OCI-LY3 (cell line): ENCODE measurements at regions not wholly inside any gene's neighbourhood (a gene's known extent, or its start where the extent isn't known, plus 50 kb on each side); places are given as distances from the start of the nearest gene placed in this dataset.

ENCODE experiments used
- H2AFZ ChIP-seq: fragments of 200-600, 300-600 bp; shearing (Covaris generic); 2 replicates; pipeline ENCODE4 v1.6.0; 2014; ENCODE audit warnings: antibody characterized with exemption, low read depth, low read length
- H3K27ac ChIP-seq: fragments of 200-600, 300-600 bp; sonication (generic); 2 replicates; pipeline ENCODE4 v1.5.1; 2014; ENCODE audit warnings: mild to moderate bottlenecking, low read length, moderate library complexity, mixed read lengths
- H3K27me3 ChIP-seq: fragments of 200-600, 300-600 bp; sonication (generic); 2 replicates; pipeline ENCODE4 v1.6.1; 2014; ENCODE audit warnings: low read depth, low read length, mixed read lengths
- H3K36me3 ChIP-seq: fragments of 200-600, 300-600 bp; sonication (generic); replicated peaks from 2 replicates; pipeline ENCODE3; 2014; ENCODE audit warnings: low read depth, low read length, mixed read lengths
- H3K4me1 ChIP-seq: fragments of 300-600, 200-600 bp; sonication (generic); 2 replicates; pipeline ENCODE4 v1.6.1; 2014; ENCODE audit warnings: low read length, mixed read lengths
- H3K4me2 ChIP-seq: fragments of 200-600, 300-600 bp; sonication (generic); 2 replicates; pipeline ENCODE4 v1.6.1; 2014; ENCODE audit warnings: low read length, mixed read lengths
- H3K4me3 ChIP-seq: fragments of 300-600, 200-600 bp; sonication (generic); 2 replicates; pipeline ENCODE4 v1.5.1; 2014; ENCODE audit warnings: antibody characterized with exemption, mild to moderate bottlenecking, low read length, moderate library complexity
- H3K79me2 ChIP-seq: fragments of 300-600, 200-600 bp; shearing (Covaris generic); 2 replicates; pipeline ENCODE4 v1.6.1; 2014; ENCODE audit warnings: mild to moderate bottlenecking, low read length, mixed read lengths
- H3K9ac ChIP-seq: fragments of 300-600, 200-600 bp; shearing (Covaris generic); 2 replicates; pipeline ENCODE4 v1.6.0; 2014; ENCODE audit warnings: mild to moderate bottlenecking, low read length, moderate library complexity
- H3K9me3 ChIP-seq: fragments of 200-600, 300-600 bp; shearing (Covaris generic); 2 replicates; pipeline ENCODE4 v1.6.1; 2014; ENCODE audit warnings: low read length, mixed read lengths; ENCODE audit not compliant: insufficient read depth
- H4K20me1 ChIP-seq: fragments of 200-600, 300-600 bp; sonication (generic); 2 replicates; pipeline ENCODE4 v1.6.1; 2016; ENCODE audit warnings: low read length, mixed read lengths; ENCODE audit not compliant: insufficient read depth
- CTCF ChIP-seq: fragments of 200-600, 300-600 bp; sonication (generic); IDR thresholded peaks from 2 replicates; pipeline ENCODE4 v1.5.1; 2014; ENCODE audit warnings: antibody characterized with exemption, low read length, low read depth
- EZH2phosphoT487 ChIP-seq: fragments of 200-600 bp; shearing (Covaris generic); IDR thresholded peaks from 2 replicates; pipeline ENCODE4 v1.6.1; 2018; ENCODE audit warnings: antibody characterized with exemption, mixed run types, low read depth

GRCh38 chr5:98603456-98603855, 170.0 kb upstream of the RGMB start:
- Histone ChIP-seq H3K36me3 (no peaks in the 10 kb centered on the region), H3K9ac (no peak overlapping the region), H3K79me2 (no peaks in the 10 kb centered on the region), H3K27me3 (no peaks in the 10 kb centered on the region), H3K27ac (no peak overlapping the region), H3K4me1 (no peaks in the 10 kb centered on the region), H4K20me1 (no peaks in the 10 kb centered on the region), H3K4me3 (no peak overlapping the region), H3K9me3 (no peaks in the 10 kb centered on the region), H2AFZ (no peak overlapping the region), H3K4me2 (no peak overlapping the region)
- TF ChIP-seq EZH2phosphoT487 (no peak), CTCF (no peak)

GRCh38 chr5:98604301-98604700, 169.2 kb upstream of the RGMB start:
- no peak for TF ChIP-seq EZH2phosphoT487
- no peak for TF ChIP-seq CTCF
- no peaks in the 10 kb centered on the region for H4K20me1 ChIP-seq

GRCh38 chr5:98604721-98605425, 168.6 kb upstream of the RGMB start:
- Histone ChIP-seq H3K27me3 (no peaks in the 10 kb centered on the region), H3K9ac (no peak overlapping the region), H3K4me3 (no peak overlapping the region), H3K36me3 (no peaks in the 10 kb centered on the region), H3K9me3 (no peaks in the 10 kb centered on the region), H3K4me2 (no peak overlapping the region), H3K27ac (no peak overlapping the region), H4K20me1 (no peaks in the 10 kb centered on the region), H3K79me2 (no peaks in the 10 kb centered on the region), H2AFZ (no peak overlapping the region), H3K4me1 (no peaks in the 10 kb centered on the region)
- no peak for TF ChIP-seq CTCF
- TF ChIP-seq EZH2phosphoT487, result no peak

More at GRCh38 chr5:98604301-98604700, 169.2 kb upstream of the RGMB start:
- Histone ChIP-seq H3K4me1 (no peaks in the 10 kb centered on the region), H3K27ac (no peak overlapping the region), H3K36me3 (no peaks in the 10 kb centered on the region), H3K4me3 (no peak overlapping the region), H3K4me2 (no peak overlapping the region), H2AFZ (no peak overlapping the region), H3K79me2 (no peaks in the 10 kb centered on the region), H3K27me3 (no peaks in the 10 kb centered on the region), H3K9ac (no peak overlapping the region), H3K9me3 (no peaks in the 10 kb centered on the region)

DNA sequence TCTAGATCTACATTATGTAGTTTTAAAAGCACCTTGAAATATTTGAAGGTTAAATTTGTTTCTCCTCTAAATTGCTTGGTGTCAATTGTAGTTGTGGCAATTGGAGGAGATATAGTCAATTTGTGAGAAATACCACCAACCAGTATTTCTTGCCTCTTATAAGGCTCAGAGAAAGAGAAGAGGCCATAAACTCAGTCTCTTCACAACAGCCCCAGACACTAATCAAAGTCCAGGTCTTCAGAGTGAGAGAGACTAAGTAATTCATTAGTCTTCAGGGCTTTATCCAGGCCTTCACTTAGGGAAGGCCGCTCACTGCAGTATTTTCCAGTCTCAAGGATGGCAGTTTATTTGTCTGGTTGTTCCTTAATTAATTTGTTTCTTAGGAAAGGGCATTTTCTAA, 168.0 kb upstream of the RGMB start:
- Histone ChIP-seq H3K9me3 (no peaks in the 10 kb centered on the region), H4K20me1 (no peaks in the 10 kb centered on the region), H3K36me3 (no peaks in the 10 kb centered on the region), H3K4me2 (no peak overlapping the region), H3K79me2 (no peaks in the 10 kb centered on the region), H2AFZ (no peak overlapping the region), H3K27ac (no peak overlapping the region), H3K9ac (no peak overlapping the region), H3K4me3 (no peak overlapping the region), H3K27me3 (no peaks in the 10 kb centered on the region), H3K4me1 (no peaks in the 10 kb centered on the region)
- TF ChIP-seq CTCF (no peak), EZH2phosphoT487 (no peak)
